Prostate gland (tissue), 2 donors: ENCODE measurements at regions not wholly inside any gene's neighbourhood (a gene's known extent, or its start where the extent isn't known, plus 50 kb on each side); places are given as distances from the start of the nearest gene placed in this dataset.

ENCODE experiments used
- CTCF ChIP-seq, 4 experiments: fragments of 200-600 bp in 2 of 4; fragments of 450-650 bp in 2 of 4; sonication (generic) in 2 of 4; IDR thresholded peaks; 1 replicate in 3 of 4; 2 replicates in 1 of 4; pipeline ENCODE4 v1.5.1; 2016 to 2019; ENCODE audit warnings: antibody characterized with exemption in 4 of 4, mild to moderate bottlenecking in 2 of 4, moderate library complexity in 2 of 4
- POLR2A ChIP-seq: fragments of 450-650 bp; IDR thresholded peaks from one replicate; pipeline ENCODE4 v1.6.1; 2016; ENCODE audit warnings: antibody characterized with exemption, mild to moderate bottlenecking

GRCh38 chr17:72518159-72518732 is 397.4 kb downstream of the SOX9 start:
- TF ChIP-seq CTCF (IDR thresholded peaks at IDR 0.05): no peak
- TF ChIP-seq POLR2A: no peak
